Bronchial epithelial cell (primary cell): ENCODE measurements at regions not wholly inside any gene's neighbourhood (a gene's known extent, or its start where the extent isn't known, plus 50 kb on each side); places are given as distances from the start of the nearest gene placed in this dataset.

ENCODE experiments used
- DNase-seq: peaks from one replicate; pipeline ENCODE4 v3.0.0-alpha.2; 2010; ENCODE audit warnings: low read depth
- FAIRE-seq: peaks from 2 replicates; lab custom pipeline; 2011; peaks lifted over from hg19 to GRCh38; lab: Jason Lieb, UNC
- H3K27me3 ChIP-seq: 2 replicates; pipeline ENCODE4 v1.5.1; 2011; ENCODE audit warnings: low read length; ENCODE audit not compliant: control insufficient read depth, insufficient read depth
- H3K36me3 ChIP-seq: 2 replicates; pipeline ENCODE4 v1.5.1; 2011; ENCODE audit warnings: low read length; ENCODE audit not compliant: control insufficient read depth, insufficient read depth
- H3K4me3 ChIP-seq: 2 replicates; pipeline ENCODE4 v1.5.1; 2011; ENCODE audit warnings: mild to moderate bottlenecking, low read depth, low read length, control low read depth
- TF ChIP-seq, protein P1 (sequence below): IDR thresholded peaks from 2 replicates; pipeline ENCODE4 v1.5.1; 2011; ENCODE audit warnings: mild to moderate bottlenecking, moderate library complexity, low read length, control low read depth, inconsistent platforms; ENCODE audit not compliant: insufficient read depth, severe bottlenecking

DNA sequence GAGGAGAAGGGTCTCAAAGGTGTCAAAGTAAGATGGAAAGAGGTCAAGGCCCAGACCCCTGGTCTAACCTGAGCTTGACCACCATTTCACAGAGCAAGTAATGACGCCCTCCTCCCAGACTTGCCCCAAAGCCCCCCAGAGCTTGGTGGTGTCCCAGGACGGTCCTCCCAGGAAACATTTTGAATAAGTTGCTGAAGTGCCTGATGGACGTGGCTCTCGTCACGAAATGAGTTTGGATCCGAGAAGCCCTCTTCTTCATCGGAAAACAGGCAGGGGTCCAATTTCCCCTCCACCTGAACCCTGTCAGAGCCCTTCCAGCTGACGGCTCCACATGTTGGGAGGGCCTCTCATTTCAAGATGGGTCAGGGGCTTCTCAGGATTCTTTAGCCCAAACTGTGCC is 54.5 kb upstream of the TPM4 start:
- Histone ChIP-seq H3K27me3 (no peaks in the 10 kb centered on the region), H3K36me3 (no peaks in the 10 kb centered on the region), H3K4me3 (no peak overlapping the region)
- TF ChIP-seq, protein P1, sequence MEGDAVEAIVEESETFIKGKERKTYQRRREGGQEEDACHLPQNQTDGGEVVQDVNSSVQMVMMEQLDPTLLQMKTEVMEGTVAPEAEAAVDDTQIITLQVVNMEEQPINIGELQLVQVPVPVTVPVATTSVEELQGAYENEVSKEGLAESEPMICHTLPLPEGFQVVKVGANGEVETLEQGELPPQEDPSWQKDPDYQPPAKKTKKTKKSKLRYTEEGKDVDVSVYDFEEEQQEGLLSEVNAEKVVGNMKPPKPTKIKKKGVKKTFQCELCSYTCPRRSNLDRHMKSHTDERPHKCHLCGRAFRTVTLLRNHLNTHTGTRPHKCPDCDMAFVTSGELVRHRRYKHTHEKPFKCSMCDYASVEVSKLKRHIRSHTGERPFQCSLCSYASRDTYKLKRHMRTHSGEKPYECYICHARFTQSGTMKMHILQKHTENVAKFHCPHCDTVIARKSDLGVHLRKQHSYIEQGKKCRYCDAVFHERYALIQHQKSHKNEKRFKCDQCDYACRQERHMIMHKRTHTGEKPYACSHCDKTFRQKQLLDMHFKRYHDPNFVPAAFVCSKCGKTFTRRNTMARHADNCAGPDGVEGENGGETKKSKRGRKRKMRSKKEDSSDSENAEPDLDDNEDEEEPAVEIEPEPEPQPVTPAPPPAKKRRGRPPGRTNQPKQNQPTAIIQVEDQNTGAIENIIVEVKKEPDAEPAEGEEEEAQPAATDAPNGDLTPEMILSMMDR = no peak
- FAIRE-seq = no peak
- DNase-seq = no peak

GRCh38 chr19:16022251-16022650 is 54.0 kb upstream of the TPM4 start:
- DNase-seq (no peak), FAIRE-seq (no peak)
- Histone ChIP-seq H3K36me3 (no peaks in the 10 kb centered on the region), H3K4me3 (no peak overlapping the region), H3K27me3 (no peaks in the 10 kb centered on the region)
- TF ChIP-seq, protein P1 = no peak

DNA sequence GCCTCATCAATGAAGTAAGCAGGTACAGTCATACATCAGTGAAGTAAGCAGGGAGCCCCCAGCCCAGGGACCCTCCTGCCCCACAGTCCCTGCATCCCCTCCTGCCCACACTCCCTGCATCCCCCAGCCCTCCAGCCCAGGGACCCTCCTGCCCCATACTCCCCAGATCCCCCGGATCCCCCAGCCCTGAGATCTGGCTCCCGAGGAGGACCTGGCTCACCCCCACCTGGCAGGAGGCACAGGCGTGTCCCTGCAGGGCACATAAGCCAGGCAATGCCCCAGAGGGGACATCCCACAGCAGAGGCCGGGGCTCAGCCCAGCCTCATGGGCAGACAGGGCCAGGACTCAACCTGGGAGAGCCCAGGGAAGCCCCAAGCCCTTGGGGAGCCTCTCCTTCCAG is 53.6 kb upstream of the TPM4 start:
- Histone ChIP-seq H3K36me3 (no peaks in the 10 kb centered on the region), H3K4me3 (no peak overlapping the region), H3K27me3 (no peaks in the 10 kb centered on the region)
- FAIRE-seq (no peak), DNase-seq (no peak)
- TF ChIP-seq, protein P1 = no peak

DNA sequence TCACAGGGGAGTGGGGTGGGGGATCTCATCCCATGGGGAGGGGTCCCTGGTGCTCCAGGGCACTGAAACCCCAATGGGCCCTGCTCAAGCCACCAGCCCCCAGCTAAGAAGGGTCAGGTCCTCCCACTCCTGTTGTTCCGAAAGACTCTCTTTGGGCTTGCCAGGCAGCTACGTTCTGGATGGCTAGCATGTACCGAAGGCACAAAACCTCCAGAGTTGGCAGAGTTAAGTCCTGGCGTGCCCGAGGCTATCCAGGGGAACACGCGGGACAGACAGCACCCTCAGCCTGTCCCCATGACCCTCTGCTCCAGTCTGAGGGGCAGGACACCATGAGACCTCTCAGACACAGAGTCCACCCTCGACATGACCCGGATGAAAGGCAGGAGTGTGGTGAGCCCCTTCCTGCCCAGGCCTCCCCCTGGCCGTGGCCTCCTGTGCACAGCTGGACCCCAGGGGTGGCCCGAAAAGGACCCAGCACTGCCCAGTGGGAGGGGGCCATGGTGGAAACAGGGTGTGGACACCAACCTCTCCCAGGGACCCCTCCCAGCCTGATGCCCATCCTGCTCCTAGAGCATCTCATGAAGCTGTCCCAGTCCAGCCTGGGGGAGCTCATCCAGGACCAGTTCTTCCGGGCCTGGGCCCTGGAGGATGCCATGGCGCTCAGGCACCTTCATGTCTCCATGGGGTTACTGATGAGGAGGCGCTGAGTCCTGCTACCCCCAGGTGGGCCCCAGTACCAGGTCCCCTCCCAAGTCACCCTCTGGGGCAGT is 53.0 kb upstream of the TPM4 start:
- TF ChIP-seq, protein P1 = no peak
- DNase-seq = no peak
- H3K36me3 ChIP-seq = no peaks in the 10 kb centered on the region
- no peaks in the 10 kb centered on the region for H3K27me3 ChIP-seq
- FAIRE-seq = no peak
- H3K4me3 ChIP-seq = no peak overlapping the region

DNA sequence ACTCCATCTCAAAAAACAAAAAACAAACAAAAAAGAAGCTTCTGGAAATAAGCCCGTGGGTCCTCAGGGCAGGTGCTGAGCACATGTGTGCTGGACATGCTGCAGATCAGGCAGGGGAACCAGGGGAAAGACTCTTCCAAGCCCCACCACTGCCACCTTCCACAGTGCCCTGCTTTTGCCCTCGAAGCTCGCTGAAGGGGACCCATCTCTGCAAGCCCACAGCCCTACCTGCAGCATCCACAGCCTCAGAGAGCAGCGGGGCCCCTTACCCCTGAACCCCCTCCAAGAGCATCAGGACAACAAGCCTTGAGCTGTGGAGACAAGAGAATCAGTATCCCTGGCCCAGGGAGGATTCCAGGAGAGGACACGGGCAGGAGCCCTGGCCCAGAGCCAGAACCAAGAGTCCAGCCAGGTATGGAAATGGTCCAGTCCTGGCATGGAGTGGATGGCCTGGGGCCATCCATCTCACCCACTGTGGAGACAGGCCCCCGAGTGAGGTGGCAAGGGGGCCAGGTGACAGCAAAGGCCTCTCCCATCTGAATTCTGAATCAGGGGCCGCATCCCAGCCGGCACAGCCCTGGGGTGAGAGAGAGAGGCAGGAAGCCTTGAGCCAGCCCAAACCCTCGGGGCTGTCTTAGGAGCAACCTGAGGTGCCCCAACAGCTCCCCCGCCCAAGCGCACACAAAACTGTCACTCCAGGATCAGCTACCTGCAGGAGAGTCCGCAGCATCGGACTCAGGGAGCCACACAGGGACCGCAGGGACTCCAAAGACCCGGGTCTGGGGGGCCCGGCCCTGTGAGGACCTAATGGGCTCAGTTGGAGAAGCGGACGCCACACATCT is 51.8 kb upstream of the TPM4 start:
- FAIRE-seq (no peak), DNase-seq (no peak)
- no peaks in the 10 kb centered on the region for H3K27me3 ChIP-seq
- H3K4me3 ChIP-seq = no peak overlapping the region
- TF ChIP-seq, protein P1 = no peak
- no peaks in the 10 kb centered on the region for H3K36me3 ChIP-seq
